CD14-positive monocyte (primary cell): ENCODE measurements at regions not wholly inside any gene's neighbourhood (a gene's known extent, or its start where the extent isn't known, plus 50 kb on each side); places are given as distances from the start of the nearest gene placed in this dataset.

Experiments used
- DNase-seq, 3 donors: peaks; one replicate each; pipeline ENCODE4 v3.0.0-alpha.2; 2011 to 2022
- H2AFZ ChIP-seq: 2 replicates; pipeline ENCODE4 v1.6.0; 2012; ENCODE audit warnings: mild to moderate bottlenecking, low read depth, low read length, inconsistent platforms; ENCODE audit not compliant: insufficient read depth, poor library complexity, severe bottlenecking
- H3K27ac ChIP-seq, 2 donors: 1 replicate in 1 of 2; 2 replicates in 1 of 2; pipeline ENCODE4 v1.5.1; 2012 to 2013; ENCODE audit warnings: low read length in 2 of 2, control low read depth in 1 of 2, inconsistent platforms in 1 of 2, low read depth in 1 of 2, mild to moderate bottlenecking in 1 of 2
- H3K27me3 ChIP-seq, 2 donors: one replicate each; pipeline versions ENCODE4 v1.6.0 to v1.6.1; 2011 to 2013; ENCODE audit warnings: low read length in 2 of 2; ENCODE audit not compliant: control insufficient read depth in 2 of 2, insufficient read depth in 2 of 2
- H3K36me3 ChIP-seq, 2 donors: replicated peaks in 1 of 2; 1 replicate in 1 of 2; 2 replicates in 1 of 2; pipeline versions ENCODE4 v1.5.1 to v1.6.1; 2012 to 2013; ENCODE audit warnings: low read length in 2 of 2, control low read depth in 1 of 2, inconsistent platforms in 1 of 2, mild to moderate bottlenecking in 1 of 2; ENCODE audit not compliant: insufficient read depth in 2 of 2, control insufficient read depth in 1 of 2
- H3K4me1 ChIP-seq, 2 donors: 1 replicate in 1 of 2; 2 replicates in 1 of 2; pipeline versions ENCODE4 v1.5.1 to v1.6.1; 2012 to 2013; ENCODE audit warnings: low read length in 2 of 2, control low read depth in 1 of 2, inconsistent platforms in 1 of 2, mild to moderate bottlenecking in 1 of 2, moderate library complexity in 1 of 2; ENCODE audit not compliant: insufficient read depth in 2 of 2, control insufficient read depth in 1 of 2
- H3K4me2 ChIP-seq: replicated peaks from 2 replicates; pipeline ENCODE3; 2012; ENCODE audit warnings: low read length, moderate library complexity, mild to moderate bottlenecking; ENCODE audit not compliant: poor library complexity, severe bottlenecking; ENCODE audit errors: extremely low read depth
- H3K4me3 ChIP-seq, 3 experiments: fragments of 200-600 bp in 1 of 3; sonication (generic) in 1 of 3; replicated peaks in 1 of 3; 1 replicate in 2 of 3; 2 replicates in 1 of 3; pipeline ENCODE4 v1.5.1; 2011 to 2013; ENCODE audit warnings: low read length in 3 of 3, mild to moderate bottlenecking in 3 of 3, control low read depth in 2 of 3, low read depth in 2 of 3, inconsistent platforms in 1 of 3, moderate library complexity in 1 of 3
- H3K79me2 ChIP-seq: 2 replicates; pipeline ENCODE4 v1.6.0; 2012; ENCODE audit warnings: mild to moderate bottlenecking, control low read depth, inconsistent platforms, low read length, moderate library complexity; ENCODE audit not compliant: insufficient read depth
- H3K9ac ChIP-seq: 2 replicates; pipeline ENCODE4 v1.6.0; 2017; ENCODE audit warnings: low read length, mild to moderate bottlenecking; ENCODE audit not compliant: insufficient read depth, poor library complexity, severe bottlenecking
- H3K9me3 ChIP-seq, 2 donors: replicated peaks in 1 of 2; 1 replicate in 1 of 2; 2 replicates in 1 of 2; pipeline versions ENCODE4 v1.5.1 to v1.6.1; 2012 to 2013; ENCODE audit warnings: low read length in 2 of 2, control low read depth in 1 of 2; ENCODE audit not compliant: control insufficient read depth in 1 of 2, insufficient read depth in 1 of 2
- H4K20me1 ChIP-seq: 2 replicates; pipeline ENCODE4 v1.6.0; 2012; ENCODE audit warnings: mild to moderate bottlenecking, low read length, control low read depth, moderate library complexity; ENCODE audit not compliant: insufficient read depth
- H3K27ac Mint-ChIP-seq, 7 donors: one replicate each; pipeline ENCODE4 v1.8.0; 2020; ENCODE audit warnings: mild to moderate bottlenecking in 7 of 7, mixed read lengths in 7 of 7, moderate library complexity in 6 of 7, inconsistent platforms in 2 of 7
- H3K27me3 Mint-ChIP-seq, 3 donors: one replicate each; pipeline ENCODE4 v1.8.0; 2021 to 2022; ENCODE audit warnings: low read depth in 3 of 3, mild to moderate bottlenecking in 3 of 3, mixed read lengths in 3 of 3, moderate library complexity in 3 of 3, inconsistent platforms in 1 of 3
- H3K36me3 Mint-ChIP-seq, 2 donors: one replicate each; pipeline ENCODE4 v1.8.0; 2020; ENCODE audit warnings: mixed read lengths in 2 of 2, inconsistent platforms in 1 of 2, mild to moderate bottlenecking in 1 of 2
- H3K4me1 Mint-ChIP-seq: one replicate; pipeline ENCODE4 v1.8.0; 2020; ENCODE audit warnings: mild to moderate bottlenecking, mixed read lengths
- H3K4me3 Mint-ChIP-seq, 2 donors: one replicate each; pipeline ENCODE4 v1.8.0; 2020; ENCODE audit warnings: mild to moderate bottlenecking in 2 of 2, mixed read lengths in 2 of 2, moderate library complexity in 1 of 2
- H3K9me3 Mint-ChIP-seq, 7 donors: one replicate each; pipeline ENCODE4 v1.8.0; 2020 to 2022; ENCODE audit warnings: mixed read lengths in 7 of 7, mild to moderate bottlenecking in 6 of 7, moderate library complexity in 6 of 7, inconsistent platforms in 2 of 7
- WGBS: methylation state at CpG from one replicate; pipeline ENCODE4 v1.1.5; 2013; ENCODE audit warnings: missing lambda C conversion rate; ENCODE audit not compliant: insufficient coverage; 5-methylcytosine and 5-hydroxymethylcytosine counted together
- intact Hi-C, 2 donors: fragments of 100-400 bp; cut with micrococcal nuclease; formaldehyde crosslinking; loops; one replicate each; pipeline versions ENCODE4 v1.15.0 to v1.15.1; 2023
- TF ChIP-seq, protein P1 (sequence below): fragments of 200-600 bp; IDR thresholded peaks from one replicate; pipeline ENCODE4 v1.8.0; 2022; ENCODE audit warnings: antibody characterized with exemption, mild to moderate bottlenecking

DNA sequence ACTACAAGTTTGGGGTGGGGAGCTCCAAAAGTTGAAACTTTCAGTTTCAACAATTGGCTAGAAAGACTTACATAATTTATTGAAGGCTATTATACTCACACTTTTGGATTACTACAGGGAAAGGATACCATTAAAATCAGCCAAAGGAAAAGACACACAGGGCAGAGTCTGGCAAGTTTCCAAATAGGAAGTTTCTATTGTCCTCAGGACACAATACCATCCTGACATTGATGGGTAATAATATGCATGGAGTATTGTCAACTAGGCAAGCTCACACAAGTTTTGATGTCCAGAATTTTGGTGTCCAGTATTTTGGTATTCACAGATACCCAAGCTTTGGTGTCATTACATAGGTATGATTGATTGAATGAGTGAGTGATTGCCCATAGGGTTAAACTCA lies 872.6 kb upstream of the SORCS1 start:
- H3K4me2 ChIP-seq, result no peak overlapping the region
- H3K27me3 Mint-ChIP-seq, result no peaks in the 10 kb centered on the region
- no peaks in the 10 kb centered on the region for H4K20me1 ChIP-seq
- H3K4me1 ChIP-seq, result no peaks in the 10 kb centered on the region
- H3K36me3 ChIP-seq, result no peaks in the 10 kb centered on the region
- no peak overlapping the region for H3K4me3 ChIP-seq
- no peaks in the 10 kb centered on the region for H3K4me1 Mint-ChIP-seq
- no peak overlapping the region for H3K9ac ChIP-seq
- H3K4me3 Mint-ChIP-seq, result no peak overlapping the region
- DNase-seq, result no peak
- no peak overlapping the region for H3K27ac ChIP-seq
- no peaks in the 10 kb centered on the region for H3K9me3 ChIP-seq
- no peak overlapping the region for H2AFZ ChIP-seq
- no peaks in the 10 kb centered on the region for H3K27me3 ChIP-seq
- intact Hi-C loops, result no loop called here
- no peaks in the 10 kb centered on the region for H3K36me3 Mint-ChIP-seq
- TF ChIP-seq, protein P1, sequence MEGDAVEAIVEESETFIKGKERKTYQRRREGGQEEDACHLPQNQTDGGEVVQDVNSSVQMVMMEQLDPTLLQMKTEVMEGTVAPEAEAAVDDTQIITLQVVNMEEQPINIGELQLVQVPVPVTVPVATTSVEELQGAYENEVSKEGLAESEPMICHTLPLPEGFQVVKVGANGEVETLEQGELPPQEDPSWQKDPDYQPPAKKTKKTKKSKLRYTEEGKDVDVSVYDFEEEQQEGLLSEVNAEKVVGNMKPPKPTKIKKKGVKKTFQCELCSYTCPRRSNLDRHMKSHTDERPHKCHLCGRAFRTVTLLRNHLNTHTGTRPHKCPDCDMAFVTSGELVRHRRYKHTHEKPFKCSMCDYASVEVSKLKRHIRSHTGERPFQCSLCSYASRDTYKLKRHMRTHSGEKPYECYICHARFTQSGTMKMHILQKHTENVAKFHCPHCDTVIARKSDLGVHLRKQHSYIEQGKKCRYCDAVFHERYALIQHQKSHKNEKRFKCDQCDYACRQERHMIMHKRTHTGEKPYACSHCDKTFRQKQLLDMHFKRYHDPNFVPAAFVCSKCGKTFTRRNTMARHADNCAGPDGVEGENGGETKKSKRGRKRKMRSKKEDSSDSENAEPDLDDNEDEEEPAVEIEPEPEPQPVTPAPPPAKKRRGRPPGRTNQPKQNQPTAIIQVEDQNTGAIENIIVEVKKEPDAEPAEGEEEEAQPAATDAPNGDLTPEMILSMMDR, result no peak
- H3K79me2 ChIP-seq, result no peaks in the 10 kb centered on the region
- H3K27ac Mint-ChIP-seq, result no peak overlapping the region
- peaks cover 0 to 13% (median 2%) of the 10 kb centered on the region in 7 donors for H3K9me3 Mint-ChIP-seq

DNA sequence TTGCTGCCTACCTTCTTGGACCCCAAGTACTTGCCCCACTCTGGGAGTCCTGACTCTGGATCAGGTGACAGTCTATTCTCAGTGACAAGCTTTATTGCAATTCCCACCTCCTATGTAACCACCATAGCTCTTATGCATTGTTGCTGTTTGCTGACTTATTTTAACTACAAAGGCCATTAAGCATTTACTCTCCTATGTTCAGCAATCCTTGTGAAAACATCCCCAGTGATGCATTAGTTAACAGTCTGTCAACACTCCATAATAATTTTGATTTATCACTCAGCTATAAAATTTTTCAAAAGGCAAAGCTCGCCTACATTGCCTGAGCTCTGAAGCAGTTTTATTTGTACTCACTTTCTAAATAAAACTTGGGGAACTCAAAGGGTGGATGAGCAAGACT lies 871.8 kb upstream of the SORCS1 start:
- TF ChIP-seq, protein P1, result no peak
- Mint-ChIP-seq H3K4me1 (no peaks in the 10 kb centered on the region), H3K27me3 (no peaks in the 10 kb centered on the region), H3K36me3 (no peaks in the 10 kb centered on the region), H3K9me3 (peaks cover 0 to 13% (median 2%) of the 10 kb centered on the region in 7 donors), H3K4me3 (no peak overlapping the region), H3K27ac (no peak overlapping the region)
- intact Hi-C loops, result no loop called here
- H3K4me2 ChIP-seq, result no peak overlapping the region
- no peaks in the 10 kb centered on the region for H3K36me3 ChIP-seq
- no peak overlapping the region for H3K4me3 ChIP-seq
- no peaks in the 10 kb centered on the region for H3K27me3 ChIP-seq
- H3K79me2 ChIP-seq, result no peaks in the 10 kb centered on the region
- H2AFZ ChIP-seq, result no peak overlapping the region
- no peaks in the 10 kb centered on the region for H4K20me1 ChIP-seq
- WGBS, result no CpG with 5 or more reads among the region's 1 CpG
- H3K27ac ChIP-seq, result no peak overlapping the region
- no peak overlapping the region for H3K9ac ChIP-seq
- no peaks in the 10 kb centered on the region for H3K9me3 ChIP-seq
- H3K4me1 ChIP-seq, result no peaks in the 10 kb centered on the region
- DNase-seq, result no peak
